ENCODE measurements at regions not wholly inside any gene's neighbourhood (a gene's known extent, or its start where the extent isn't known, plus 50 kb on each side); places are given as distances from the start of the nearest gene placed in this dataset.
A peak's percentile ranks its signal among the peaks of the same experiment; 100 is the strongest.

GRCh38 chr1:232462213-232462612, 167.7 kb downstream of the SIPA1L2 start:
- WGBS, 2 donors = 54 to 69% methylated on average over 4 of the region's 4 CpGs

DNA sequence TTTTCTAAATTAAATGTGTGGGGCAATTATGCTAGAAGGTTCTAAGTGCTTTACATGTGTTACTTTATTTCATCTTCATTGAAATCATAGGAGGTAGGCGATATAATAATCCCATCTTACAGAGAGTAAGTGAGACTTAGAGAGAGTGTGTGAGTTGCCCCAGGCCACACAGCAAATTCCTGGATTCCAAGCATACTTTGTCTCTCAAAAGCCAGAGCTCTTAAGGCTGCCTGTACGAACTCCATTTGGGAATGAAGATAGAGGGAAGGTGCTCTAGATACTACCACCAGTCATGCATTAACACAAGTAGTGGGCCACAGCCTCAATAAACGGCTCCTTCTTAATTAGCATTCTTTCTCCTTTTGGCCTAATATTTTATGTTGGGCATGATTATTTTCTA, 170.1 kb downstream of the SIPA1L2 start:
- no peak for DNase-seq
- Histone ChIP-seq H3K27me3 (no peaks in the 10 kb centered on the region), H3K36me3 (peaks cover 0 to 60% (median 4%) of the 10 kb centered on the region in 9 donors), H3K9me3 (no peaks in the 10 kb centered on the region), H3K4me3 (no peak overlapping the region), H3K27ac (no peak overlapping the region), H3K4me1 (peaks cover 0 to 56% (median 18%) of the 10 kb centered on the region in 9 donors)
- no peak for TF ChIP-seq CTCF (IDR thresholded peaks at IDR 0.05)
- no peak for ATAC-seq
- 22 to 81% methylated on average over 3 of the region's 3 CpGs for WGBS, 2 donors
- intact Hi-C loops (cut with DNase I) = loop anchor here in 2 of 10 donors (10.0 kb wide), 1 partner anchor 165 kb away; no protein-coding TSS in a partner anchor

More at GRCh38 chr1:232462213-232462612, 167.7 kb downstream of the SIPA1L2 start:
- intact Hi-C loops (cut with DNase I) = no loop called here
- Histone ChIP-seq H3K4me1 (peaks cover 0 to 43% (median 6%) of the 10 kb centered on the region in 9 donors), H3K27me3 (no peaks in the 10 kb centered on the region), H3K4me3 (no peak overlapping the region), H3K9me3 (no peaks in the 10 kb centered on the region), H3K36me3 (peaks cover 0 to 83% (median 9%) of the 10 kb centered on the region in 9 donors), H3K27ac (no peak overlapping the region)
- DNase-seq (no peak), ATAC-seq (no peak)
- TF ChIP-seq CTCF (IDR thresholded peaks at IDR 0.05) = no peak

- TF ChIP-seq CTCF (IDR thresholded peaks at IDR 0.05) = no peak
- intact Hi-C loops (cut with DNase I) = loop anchor here in 2 of 10 donors (10.0 kb wide), 1 partner anchor 166 kb away; no protein-coding TSS in a partner anchor
- DNase-seq = no peak
- ATAC-seq = no peak
- no peak overlapping the region for H3K27ac ChIP-seq
- H3K4me1 ChIP-seq = peaks cover 0 to 54% (median 24%) of the 10 kb centered on the region in 9 donors
- H3K27me3 ChIP-seq = no peaks in the 10 kb centered on the region
- H3K4me3 ChIP-seq = no peak overlapping the region
- peaks cover 0 to 53% (median 0%) of the 10 kb centered on the region in 9 donors for H3K36me3 ChIP-seq
- no peaks in the 10 kb centered on the region for H3K9me3 ChIP-seq
- 83 to 85% methylated on average over 4 of the region's 4 CpGs for WGBS, 2 donors
Observed at GRCh38 chr1:232459087-232459486, 170.8 kb downstream of the SIPA1L2 start.

DNA sequence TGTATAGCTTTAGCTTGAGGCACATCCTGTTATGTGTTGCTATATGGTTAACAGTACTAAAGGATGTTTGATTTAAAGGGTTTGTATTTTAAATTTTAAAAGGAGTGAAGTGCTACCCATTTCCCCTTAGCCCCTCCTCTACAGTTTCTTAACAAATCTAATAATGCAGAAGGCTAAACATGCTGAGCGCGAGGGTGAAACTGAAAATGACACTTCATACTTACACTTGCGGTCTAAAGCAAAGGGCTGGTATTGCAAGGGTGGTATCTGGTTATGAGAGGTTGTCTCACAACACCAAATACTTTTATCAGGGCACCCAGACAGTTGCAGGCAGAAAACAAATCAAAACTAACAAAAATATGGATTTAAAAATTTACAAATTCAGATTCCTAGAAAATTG, 172.3 kb downstream of the SIPA1L2 start:
- DNase-seq (no peak), ATAC-seq (peak in 1 of 8 donors; percentile 26)
- 67 to 74% methylated on average over 3 of the region's 3 CpGs for WGBS, 2 donors
- TF ChIP-seq CTCF (IDR thresholded peaks at IDR 0.05) = no peak
- no peaks in the 10 kb centered on the region for H3K9me3 ChIP-seq
- no peaks in the 10 kb centered on the region for H3K27me3 ChIP-seq
- peaks cover 0 to 42% (median 0%) of the 10 kb centered on the region in 9 donors for H3K36me3 ChIP-seq
- peaks cover 0 to 56% (median 30%) of the 10 kb centered on the region in 9 donors for H3K4me1 ChIP-seq
- intact Hi-C loops (cut with DNase I) = loop anchor here in 2 of 10 donors (10.0 kb wide), 1 partner anchor 167 kb away; no protein-coding TSS in a partner anchor
- H3K4me3 ChIP-seq = no peak overlapping the region
- peak overlapping the region in 1 of 10 donors; percentile 9 for H3K27ac ChIP-seq
